Left cardiac atrium (tissue), 4 donors: ENCODE measurements at regions not wholly inside any gene's neighbourhood (a gene's known extent, or its start where the extent isn't known, plus 50 kb on each side); places are given as distances from the start of the nearest gene placed in this dataset.

ENCODE experiments used
- ATAC-seq, 2 donors: fragments of 200-7000 bp; cut with Tn5 transposase; one replicate each; pipeline ENCODE4 v1.9.1; 2020; ENCODE audit warnings: mild to moderate bottlenecking in 2 of 2, moderate library complexity in 2 of 2
- DNase-seq: peaks from one replicate; pipeline ENCODE4 v3.0.0-alpha.2; 2020
- intact Hi-C, 2 donors: fragments of 100-400 bp; cut with DNase I; formaldehyde crosslinking; loops; one replicate each; pipeline versions ENCODE4 v1.14.1 to v1.15.1; 2022 to 2023
- donor health status: DM: no; HTN: yes; CAD: no.
- donor health status: DM: no; HTN: yes; CAD: no; lungs with severe emphysema.
- donor health status: DM: yes; HTN: yes; CAD: no.
- donor health status: Dilated cardiomyopathy.

DNA sequence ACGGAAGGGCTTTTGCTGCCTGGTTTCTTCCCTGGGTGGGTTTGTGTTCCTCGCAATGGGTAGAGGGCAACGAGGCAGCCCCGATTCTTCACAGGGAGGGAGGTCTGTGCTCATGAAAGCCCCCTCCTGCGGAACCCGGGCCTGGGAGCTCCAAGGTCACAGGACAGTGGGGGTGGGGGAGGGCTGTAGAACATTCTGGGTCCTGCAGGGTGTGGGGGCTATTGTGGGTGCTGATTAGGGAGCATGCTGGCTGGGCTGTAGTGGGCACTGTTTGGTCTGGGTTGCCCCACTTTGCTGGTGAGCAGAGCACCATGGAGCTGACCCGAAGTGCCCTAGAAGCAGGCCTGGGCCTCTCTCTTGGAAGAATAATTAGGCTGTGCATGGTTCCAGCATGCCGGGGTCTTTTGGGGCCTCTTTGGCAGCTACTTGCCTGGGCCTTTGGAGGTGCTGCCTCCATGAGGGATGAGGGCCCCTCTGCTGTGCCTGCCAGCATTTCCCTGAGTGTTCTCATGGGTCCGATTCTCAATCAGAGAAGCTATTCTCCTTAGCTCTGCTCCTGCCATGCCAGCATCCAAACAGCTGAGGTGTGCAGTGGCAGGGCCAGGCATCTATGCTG lies 232.2 kb upstream of the HS6ST1 start:
- ATAC-seq (no peak), DNase-seq (no peak)

DNA sequence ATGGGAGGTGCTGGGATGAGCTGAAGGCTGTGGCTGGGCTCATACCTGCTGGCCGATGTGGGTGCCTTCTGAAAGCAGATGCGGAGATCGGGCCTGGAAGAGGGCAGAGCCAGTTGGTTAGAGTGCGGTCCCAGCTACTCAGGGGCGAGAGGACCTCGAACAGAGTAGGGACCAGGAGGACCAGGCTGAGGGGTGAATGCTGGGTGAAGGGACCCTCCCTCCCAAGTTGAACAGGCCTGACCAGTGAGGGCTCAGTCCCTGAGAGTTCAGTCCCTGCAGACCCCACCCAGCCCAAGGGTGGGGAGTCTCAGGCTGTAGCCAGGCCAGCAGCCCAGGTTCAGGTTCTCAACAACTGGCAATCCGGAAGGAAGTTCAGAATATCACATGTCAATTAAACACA lies 232.8 kb upstream of the HS6ST1 start:
- DNase-seq (no peak), ATAC-seq (no peak)
- intact Hi-C loops = no loop called here

More for the DNA sequence above, 232.2 kb upstream of the HS6ST1 start:
- intact Hi-C loops = no loop called here

DNA sequence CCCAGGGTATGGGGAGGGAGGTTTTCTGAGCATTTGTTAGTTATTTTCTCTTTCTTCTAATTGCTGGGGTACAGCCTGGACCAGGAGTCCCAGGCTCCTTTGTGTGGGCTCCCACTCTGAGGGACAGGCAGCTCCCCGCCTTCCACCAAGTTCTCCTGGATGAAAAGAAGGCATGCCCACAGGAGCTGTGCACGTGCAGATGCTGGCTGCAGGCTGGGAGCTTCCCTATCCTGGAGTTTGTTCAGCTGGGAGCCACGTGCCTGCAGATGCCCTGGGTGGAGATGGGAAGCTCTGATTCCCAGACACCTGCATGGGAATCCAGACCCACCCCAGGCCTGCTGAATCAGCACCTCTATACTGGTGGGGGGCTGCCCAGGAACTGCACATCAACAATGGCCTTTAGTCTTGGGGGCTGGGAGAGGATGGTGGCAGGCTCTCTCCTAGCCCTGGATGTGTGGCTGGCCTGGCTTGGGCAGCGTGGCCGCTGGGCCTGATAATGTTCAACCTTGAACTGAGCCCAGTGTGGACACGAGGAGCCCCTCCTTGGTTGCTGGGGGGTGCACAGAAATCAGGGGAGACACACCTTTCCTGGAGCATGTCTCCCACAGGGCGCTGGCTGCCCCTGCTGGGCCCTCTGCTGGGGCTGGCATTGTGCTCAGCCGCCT lies 233.6 kb upstream of the HS6ST1 start:
- intact Hi-C loops = no loop called here
- DNase-seq (no peak), ATAC-seq (no peak)

DNA sequence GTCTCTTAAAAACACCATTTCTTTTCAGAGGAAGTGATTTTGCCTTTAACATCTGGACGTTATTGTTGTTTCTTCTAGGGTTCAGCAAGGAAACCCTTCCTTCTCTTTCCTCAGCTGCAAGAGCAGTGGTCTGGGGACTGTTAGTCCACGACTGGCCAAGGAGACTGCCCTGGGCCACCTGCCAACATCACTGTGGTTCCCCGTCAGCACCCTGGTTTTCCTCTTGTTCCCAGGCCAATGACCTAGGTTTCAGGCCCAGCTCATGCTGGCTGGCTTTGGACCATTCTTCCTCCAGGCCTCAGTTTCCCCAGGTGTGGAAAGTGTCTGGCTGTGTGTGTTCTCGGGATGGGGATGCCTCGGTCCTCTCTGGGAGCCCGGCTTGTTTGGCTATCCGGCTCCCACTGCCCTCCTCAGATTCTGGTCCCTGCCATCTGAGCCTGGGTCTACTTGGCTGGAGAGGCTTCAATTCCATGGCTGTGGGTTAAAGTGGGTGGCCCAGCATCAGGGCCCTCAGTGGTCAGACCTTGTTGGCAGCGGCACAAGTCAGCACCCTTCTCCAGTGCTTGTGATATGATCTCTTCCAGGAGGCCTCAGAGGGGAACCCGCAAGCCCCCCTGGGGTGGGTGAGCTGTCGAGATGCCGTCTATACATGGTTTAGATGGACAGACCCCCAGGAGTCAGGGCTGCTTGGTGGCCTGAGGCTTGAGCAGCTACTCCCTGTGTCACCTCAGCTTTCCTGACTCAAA lies 234.3 kb upstream of the HS6ST1 start:
- no peak for DNase-seq
- intact Hi-C loops = no loop called here
- ATAC-seq = no peak

DNA sequence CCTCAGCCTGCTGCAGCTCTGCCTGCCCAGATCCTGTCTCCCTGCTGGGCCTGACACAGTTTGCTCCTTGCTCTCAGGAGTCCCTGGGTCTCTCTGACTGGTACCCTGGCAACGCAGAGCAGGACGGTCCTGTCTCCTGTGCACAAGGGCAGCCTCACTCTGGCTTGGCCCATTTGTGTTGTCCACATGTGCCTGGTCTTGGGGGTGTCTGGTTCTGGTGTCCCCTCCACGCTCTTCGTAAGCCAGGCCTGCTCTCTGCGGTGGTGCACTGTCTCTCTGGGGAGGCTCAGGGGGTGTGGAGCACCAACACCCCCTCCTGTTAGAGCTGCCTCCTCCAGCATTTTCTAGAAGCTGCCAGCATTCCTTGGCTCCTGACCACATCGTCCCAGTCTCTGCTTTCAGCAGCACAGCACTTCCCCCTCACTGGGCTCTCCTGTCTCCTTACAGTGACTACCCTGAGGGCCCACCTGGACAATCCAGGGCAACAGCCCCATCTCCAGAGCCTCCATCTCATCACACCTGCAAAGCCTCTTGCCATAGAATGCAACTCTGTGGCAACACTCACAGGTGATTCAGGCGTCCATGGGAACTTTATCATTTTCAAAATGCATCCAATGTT lies 235.6 kb upstream of the HS6ST1 start:
- intact Hi-C loops = no loop called here
- ATAC-seq (no peak), DNase-seq (no peak)

DNA sequence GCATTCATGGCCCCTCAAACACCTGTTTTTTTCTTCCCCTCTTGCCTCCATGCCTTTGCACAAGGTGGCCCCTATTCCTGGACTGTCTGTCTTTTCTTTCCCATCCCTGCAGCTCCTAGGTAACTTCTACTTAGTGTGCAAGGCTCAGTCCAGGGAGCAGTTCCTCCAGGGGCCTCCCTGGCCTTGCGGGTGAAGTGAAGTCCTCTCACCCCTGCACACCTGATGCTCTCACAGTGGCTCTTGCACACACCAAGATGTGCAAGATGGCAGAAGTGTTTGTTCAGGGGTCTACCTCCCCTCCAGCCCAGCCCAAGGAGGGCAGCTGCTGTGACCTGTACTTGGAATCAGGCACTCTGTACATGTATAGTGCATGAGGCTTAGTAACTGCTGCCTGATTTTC lies 236.8 kb upstream of the HS6ST1 start:
- DNase-seq (no peak), ATAC-seq (no peak)
- intact Hi-C loops = no loop called here

DNA sequence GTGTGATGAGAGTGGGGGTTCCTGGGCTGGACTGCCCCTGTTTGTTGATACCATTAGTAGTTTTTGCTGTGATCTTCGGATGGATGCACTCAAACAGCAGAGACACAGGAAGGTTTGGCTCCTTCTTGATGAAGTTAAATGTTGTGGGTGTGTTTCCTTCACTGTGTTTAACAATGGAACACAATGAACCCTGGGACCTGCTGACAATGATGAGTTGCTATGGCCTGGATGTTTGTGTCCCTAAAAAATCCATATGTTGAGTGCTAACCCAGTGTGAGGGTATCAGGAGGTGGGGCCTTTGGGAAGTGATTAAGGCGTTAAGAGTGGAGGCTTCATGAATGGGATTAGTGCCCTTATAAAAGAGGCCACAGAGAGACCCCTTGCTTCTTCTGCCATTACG lies 237.4 kb upstream of the HS6ST1 start:
- no peak for DNase-seq
- no peak for ATAC-seq
- intact Hi-C loops = no loop called here

DNA sequence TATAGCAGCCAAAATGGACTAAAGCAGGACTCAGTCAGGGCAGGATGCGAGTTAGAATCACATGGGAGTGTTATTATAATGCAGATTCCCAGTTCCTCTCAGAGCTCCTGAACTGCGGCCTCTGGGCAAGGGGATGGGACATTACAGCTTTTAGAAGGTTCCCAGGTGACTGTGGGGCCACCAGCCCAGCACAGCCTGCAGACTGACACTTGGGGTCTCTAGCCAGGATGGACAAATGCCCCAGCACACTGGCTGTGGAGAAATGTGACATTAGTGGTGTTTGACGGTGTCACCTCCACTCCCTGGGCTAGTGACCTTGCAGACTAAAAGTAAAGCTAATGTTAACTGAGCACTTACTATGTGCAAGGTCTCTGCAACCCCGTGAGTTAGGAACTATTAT lies 238.0 kb upstream of the HS6ST1 start:
- DNase-seq = no peak
- intact Hi-C loops = no loop called here
- no peak for ATAC-seq

DNA sequence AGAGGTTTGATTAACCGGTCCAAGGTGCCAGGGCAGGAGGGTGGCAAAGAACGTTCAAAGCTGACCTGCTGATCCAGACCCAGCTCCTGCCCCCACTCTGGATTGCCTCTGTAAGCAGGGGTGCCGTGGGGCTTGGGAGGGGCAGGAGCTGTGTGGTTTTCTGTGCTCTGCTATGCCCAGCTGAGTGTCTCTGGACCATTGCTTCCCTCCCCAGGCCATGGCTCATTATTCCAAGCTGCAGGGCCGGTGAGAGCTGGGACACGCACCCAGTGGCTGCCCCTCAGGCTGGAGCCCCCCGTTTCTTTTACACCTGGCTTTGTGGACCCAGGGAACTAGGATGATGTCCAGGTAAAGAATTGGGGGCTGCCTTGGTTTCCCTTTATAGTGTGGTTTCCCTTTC lies 238.4 kb upstream of the HS6ST1 start:
- ATAC-seq = no peak
- intact Hi-C loops = no loop called here
- DNase-seq = no peak

DNA sequence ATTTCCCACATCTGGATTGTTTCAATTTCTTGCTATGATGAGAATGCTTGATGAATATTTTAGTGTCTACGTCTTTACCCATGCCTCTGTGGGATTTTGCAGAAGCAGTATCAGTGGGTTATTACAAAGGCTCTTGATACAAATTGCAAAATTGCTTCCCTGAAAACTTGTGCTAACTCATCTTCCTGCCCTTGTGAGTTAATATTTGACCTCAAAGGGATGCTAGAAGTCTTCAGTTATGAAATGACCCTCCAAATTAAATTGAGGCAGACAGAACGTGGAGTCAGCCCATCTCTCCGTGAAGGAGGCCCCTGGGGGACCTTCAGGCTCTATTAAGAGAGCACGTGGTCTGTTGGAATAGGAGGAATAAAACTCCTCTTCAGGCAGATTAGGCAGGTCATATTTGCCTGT lies 239.2 kb upstream of the HS6ST1 start:
- ATAC-seq (no peak), DNase-seq (no peak)

DNA sequence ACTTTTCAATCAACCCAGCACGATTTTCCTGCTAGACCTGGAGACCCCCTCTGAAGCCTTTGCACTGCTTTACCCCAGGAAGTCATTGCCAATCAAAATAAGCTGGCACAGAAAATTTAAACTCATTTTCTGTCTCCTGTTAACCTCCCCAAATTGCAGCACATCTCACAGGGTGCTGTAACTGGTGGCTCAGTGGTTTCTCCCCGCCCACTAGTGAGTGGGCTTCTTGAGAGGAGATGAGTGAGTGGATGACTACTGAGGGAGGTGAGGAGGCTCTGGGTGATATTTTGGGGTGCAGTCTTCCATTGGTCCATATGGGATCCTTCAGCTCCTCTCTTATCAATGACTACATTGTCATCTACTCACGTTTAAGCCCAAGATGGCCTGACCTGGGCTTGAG lies 239.8 kb upstream of the HS6ST1 start:
- no peak for ATAC-seq
- no peak for DNase-seq
- intact Hi-C loops = no loop called here

More for the DNA sequence above, 239.2 kb upstream of the HS6ST1 start:
- intact Hi-C loops = no loop called here

DNA sequence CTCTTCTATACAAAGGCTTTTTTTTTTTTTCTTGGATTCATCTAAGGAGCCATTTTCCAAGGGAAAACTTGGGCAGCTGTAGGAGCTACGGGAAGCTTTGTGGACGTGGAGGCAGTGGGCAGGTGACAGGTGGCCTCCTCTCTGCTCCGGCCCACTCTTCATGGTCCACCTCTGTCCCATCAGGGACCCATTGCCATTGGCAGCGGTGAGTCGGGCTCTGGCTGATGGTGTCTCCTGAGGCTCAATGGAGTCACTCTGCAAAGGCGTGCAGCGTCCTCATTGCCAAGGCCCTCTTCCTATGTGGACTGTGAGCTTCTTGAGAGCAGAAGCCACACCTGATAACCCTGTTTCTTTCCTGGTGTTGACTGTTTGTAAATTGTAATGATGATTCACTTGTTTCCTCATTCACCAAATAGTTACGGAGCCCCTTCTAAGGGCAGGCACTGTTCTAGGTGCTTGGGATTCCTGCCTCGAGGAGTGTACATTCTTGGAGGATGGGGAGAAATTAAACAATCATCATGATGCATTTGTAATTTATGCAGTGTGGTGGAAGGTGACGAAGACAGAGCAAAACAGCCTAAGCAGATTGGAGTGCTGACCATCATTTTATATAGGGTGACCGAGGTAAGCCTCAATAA lies 240.3 kb upstream of the HS6ST1 start:
- ATAC-seq = no peak
- no peak for DNase-seq
- intact Hi-C loops = no loop called here

DNA sequence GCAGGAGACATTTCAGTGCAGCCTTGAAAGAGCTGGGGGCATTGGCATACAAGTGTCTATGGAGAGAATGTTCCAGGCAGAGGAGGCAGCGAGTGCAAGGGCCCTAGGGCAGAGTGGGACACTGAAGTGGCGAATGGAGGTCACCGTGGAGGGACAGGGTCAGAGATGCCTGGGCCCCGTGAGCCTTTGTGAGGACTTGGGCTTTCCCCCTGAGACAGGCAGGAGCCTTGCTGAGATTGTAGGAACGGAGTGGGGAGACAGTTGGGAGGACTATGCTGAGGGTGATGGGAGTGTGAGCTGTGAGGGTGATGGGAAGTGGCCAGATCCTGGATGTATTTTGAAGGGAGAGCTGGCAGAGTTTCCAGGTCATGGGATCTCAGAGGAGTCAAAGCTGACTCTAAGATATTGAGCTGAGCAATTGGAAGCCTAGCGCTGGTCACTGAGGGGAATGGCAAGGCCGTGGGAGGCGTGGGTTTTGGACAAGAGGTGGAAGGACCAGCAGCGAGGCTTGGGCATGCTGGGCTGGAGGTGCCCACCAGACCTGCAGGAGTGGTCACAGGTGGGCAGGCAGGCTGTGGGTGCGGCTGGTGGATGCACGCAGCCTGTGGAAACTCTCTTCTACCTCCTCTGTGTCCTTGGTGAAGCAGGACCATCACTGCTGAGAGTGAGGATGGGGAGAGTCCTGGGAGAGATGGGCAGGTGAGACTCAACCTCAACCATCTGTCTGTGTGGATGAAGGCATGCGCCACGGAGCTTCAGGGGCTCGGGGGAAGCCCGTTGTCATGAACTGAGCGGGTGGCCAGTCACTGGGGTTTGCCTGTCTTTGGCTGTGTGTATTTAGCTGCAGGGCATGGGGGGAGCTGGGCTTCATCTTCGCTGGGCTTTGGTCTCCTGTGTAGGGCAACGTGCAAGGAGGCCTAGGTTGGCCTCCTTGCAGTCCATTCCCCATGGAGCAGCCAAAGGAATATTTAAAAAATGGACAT lies 241.2 kb upstream of the HS6ST1 start:
- DNase-seq (no peak), ATAC-seq (no peak)
- intact Hi-C loops = no loop called here

DNA sequence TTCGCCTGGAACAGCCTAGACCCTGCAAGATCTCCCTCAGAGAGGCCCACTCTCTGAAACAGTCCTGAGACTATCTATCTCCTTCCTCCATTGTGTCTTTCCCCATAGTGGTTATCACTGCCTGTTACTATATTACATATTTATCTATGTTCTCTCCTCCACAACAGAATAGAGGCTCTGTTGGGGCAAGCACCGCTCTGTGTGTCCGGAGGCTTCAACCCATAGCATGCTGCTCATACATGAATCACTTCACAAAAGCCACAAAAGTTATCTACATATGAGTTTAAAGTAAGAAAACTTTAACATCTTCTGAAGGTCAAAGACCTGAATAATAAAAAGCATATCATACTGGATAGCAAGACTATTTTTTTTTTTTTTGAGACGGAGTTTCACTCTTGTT lies 242.1 kb upstream of the HS6ST1 start:
- DNase-seq = no peak
- intact Hi-C loops = no loop called here
- ATAC-seq = no peak

DNA sequence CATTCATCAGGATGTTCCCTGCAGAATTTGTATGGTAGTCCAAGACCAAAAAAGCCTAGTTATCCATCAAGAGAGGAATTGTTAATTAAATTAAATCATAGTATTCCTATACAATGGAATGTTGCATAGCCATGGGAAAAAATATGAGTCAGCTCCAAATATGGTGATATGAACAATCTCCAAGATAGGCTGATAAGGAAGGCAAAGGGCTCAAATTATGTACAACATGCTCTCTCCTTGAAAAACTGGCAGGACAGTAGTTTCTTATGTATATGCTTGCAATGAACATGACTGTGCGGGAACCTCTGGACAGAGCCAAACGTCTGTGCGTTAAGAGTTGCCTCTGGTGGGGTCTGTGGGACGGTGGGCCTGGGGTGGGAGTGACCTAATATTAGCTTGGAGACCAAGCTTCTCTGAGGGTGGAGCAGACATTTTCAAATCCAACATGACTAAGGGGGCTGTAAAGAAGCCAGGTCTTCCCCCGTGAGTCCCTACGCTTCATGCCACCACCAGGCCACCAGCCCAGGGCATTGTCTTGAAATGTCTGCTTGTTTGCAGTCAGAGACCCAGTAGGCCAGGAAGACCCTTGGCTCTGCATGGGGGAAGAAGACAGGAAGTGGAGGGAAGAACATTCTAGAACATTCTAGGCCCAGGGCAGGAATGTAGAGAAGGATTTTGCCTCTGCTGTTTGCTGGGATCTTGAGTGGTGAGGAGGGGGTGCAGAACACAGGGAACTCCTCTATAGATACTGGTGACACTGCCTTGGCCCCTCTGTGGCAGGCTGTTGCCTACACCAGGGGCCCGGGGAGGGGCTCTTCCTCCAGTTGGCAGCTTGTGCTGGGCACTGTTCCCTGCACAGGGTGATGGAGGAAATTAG lies 244.0 kb upstream of the HS6ST1 start:
- ATAC-seq (peak in 1 of 2 donors; percentile 19), DNase-seq (no peak)
- intact Hi-C loops = no loop called here

DNA sequence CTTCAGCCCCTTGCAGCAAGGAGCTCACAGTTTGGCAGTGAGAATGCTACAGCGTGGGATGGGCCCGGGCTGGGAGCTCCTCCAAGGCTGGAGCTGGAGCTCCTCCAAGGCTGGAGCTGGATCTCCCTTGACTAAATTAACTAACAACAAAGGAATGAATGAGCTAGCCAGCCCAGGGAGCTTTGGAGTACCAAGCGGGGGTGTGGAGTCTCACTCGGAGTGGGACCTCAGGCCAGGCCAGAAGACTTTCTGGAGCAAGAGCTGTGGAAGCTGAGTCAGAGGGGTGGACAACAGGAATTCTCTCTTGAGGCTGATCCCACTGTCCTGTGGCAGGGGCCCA lies 244.7 kb upstream of the HS6ST1 start:
- DNase-seq (peak; percentile 73), ATAC-seq (peak; percentile 94 to 96)
- intact Hi-C loops = no loop called here

DNA sequence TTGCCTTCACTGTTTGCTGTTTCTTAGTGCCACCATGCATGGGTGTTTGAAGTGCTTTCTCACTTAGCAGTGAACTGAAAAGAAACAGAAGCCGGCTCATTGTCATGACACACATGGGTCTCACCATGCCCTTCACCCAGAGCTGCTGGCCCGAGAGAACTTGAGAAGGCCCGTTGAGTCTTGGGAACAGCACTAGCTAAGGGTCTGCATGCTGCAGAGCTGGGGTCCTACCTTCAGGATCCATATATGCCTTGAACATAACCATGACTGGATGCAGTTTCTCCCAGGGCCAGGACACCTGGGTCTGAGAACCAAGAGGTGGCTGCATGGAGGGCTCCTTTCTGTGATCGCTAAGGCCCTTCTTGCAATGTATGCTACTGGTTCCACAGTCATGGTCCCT lies 245.5 kb upstream of the HS6ST1 start:
- intact Hi-C loops = no loop called here
- ATAC-seq (no peak), DNase-seq (no peak)

DNA sequence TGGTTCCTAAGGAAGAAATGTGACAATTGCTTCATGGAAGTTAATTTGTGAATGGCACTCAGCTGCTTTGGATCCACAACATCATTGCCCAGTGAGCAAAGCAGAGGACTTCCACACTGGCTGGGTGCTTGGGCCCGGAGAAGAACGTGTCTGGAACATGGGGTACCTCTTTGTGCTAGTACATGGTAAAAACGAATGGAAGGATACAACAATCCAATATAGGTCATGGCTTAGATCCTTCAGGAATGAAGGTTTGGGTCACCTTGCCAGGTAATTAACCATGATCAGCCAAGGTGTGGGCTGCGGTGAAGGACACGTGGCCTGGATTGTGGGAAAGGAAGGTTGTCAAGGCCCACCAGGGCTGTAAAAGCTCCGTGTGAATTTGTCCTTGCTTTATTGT lies 245.9 kb upstream of the HS6ST1 start:
- ATAC-seq (no peak), DNase-seq (no peak)
- intact Hi-C loops = no loop called here
